ENCODE measurements at regions not wholly inside any gene's neighbourhood (a gene's known extent, or its start where the extent isn't known, plus 50 kb on each side); places are given as distances from the start of the nearest gene placed in this dataset.

DNA sequence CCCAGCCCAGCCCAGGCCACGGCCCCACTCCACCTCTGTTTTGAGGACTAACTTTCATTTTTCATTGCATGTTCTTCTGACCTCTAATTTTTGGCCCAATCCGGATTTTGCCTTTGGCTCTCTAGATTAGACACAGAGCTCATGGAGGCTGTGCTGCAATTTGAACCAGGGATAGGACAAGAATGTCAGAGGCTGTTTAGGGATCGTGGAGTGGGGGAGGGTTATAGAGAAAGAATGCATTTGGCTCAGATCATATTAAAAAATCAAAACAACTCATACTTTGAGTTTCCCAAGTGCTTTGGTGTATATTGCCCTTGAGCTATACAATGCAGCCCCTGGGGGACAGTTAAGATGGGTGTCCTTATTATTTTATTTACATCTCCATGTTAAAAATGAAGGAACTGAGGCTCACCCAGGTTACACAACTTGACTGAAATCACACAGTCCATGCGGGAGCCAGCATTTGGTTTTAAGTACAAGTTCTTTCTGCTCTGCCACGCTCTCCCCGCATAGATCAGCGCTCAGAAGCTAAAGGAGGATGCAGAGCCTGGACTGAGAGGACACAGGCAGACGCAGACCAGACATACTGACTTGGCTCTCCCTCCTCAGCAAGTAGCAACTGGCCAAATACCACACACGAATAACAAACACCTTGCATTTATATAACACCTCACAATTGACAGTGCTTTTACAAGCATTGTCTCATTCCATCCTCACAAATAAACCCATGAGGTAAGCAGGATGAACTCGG is 126.4 kb upstream of the RAI14 start:
- TF ChIP-seq, protein P1, sequence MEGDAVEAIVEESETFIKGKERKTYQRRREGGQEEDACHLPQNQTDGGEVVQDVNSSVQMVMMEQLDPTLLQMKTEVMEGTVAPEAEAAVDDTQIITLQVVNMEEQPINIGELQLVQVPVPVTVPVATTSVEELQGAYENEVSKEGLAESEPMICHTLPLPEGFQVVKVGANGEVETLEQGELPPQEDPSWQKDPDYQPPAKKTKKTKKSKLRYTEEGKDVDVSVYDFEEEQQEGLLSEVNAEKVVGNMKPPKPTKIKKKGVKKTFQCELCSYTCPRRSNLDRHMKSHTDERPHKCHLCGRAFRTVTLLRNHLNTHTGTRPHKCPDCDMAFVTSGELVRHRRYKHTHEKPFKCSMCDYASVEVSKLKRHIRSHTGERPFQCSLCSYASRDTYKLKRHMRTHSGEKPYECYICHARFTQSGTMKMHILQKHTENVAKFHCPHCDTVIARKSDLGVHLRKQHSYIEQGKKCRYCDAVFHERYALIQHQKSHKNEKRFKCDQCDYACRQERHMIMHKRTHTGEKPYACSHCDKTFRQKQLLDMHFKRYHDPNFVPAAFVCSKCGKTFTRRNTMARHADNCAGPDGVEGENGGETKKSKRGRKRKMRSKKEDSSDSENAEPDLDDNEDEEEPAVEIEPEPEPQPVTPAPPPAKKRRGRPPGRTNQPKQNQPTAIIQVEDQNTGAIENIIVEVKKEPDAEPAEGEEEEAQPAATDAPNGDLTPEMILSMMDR (IDR thresholded peaks at IDR 0.05; ENCODE audit: low read depth, low read length), result no peak
- TF ChIP-seq EZH2phosphoT487 (IDR thresholded peaks at IDR 0.05; ENCODE audit: low read depth), result no peak

Measured in OCI-LY3 (cell line).